CD4-positive, alpha-beta T cell (primary cell): ENCODE measurements at regions not wholly inside any gene's neighbourhood (a gene's known extent, or its start where the extent isn't known, plus 50 kb on each side); places are given as distances from the start of the nearest gene placed in this dataset.
"Not testable (repeated sequence)": the region's sequence is repeated elsewhere in the genome, so short reads cannot be mapped to it uniquely, and the experiment has no call there.

Source experiments
- ATAC-seq: fragments of 200-7000 bp; cut with Tn5 transposase; one replicate; pipeline ENCODE4 v1.10.0; 2022; ENCODE audit warnings: mild to moderate bottlenecking; ENCODE audit not compliant: poor library complexity
- CTCF ChIA-PET: fragments of 350-600 bp; sonication (Branson Sonifier 250); formaldehyde crosslinking; loops from one replicate; lab custom pipeline; 2021; ENCODE audit warnings: antibody characterized with exemption, inconsistent platforms; lab: Charles Lee
- POLR2A ChIA-PET: fragments of 350-600 bp; sonication (Branson Sonifier 250); formaldehyde crosslinking; loops from one replicate; lab custom pipeline; 2021; ENCODE audit warnings: antibody characterized with exemption, inconsistent platforms; lab: Charles Lee
- DNase-seq, 14 experiments: peaks; one replicate each; pipeline ENCODE4 v3.0.0-alpha.2; 2013 to 2020; ENCODE audit warnings: mixed read lengths in 2 of 14
- H3K27ac ChIP-seq, 2 donors: one replicate each; pipeline versions ENCODE4 v1.5.1 to v1.7.0; 2013; ENCODE audit warnings: low read length in 2 of 2, low read depth in 1 of 2, mild to moderate bottlenecking in 1 of 2
- H3K27me3 ChIP-seq, 2 experiments: 1 replicate in 1 of 2; 2 replicates in 1 of 2; pipeline versions ENCODE4 v1.6.1 to v1.7.0; 2013; ENCODE audit warnings: low read length in 2 of 2, control low read depth in 1 of 2, mild to moderate bottlenecking in 1 of 2, moderate library complexity in 1 of 2; ENCODE audit not compliant: insufficient read depth in 2 of 2, control insufficient read depth in 1 of 2
- H3K36me3 ChIP-seq: one replicate; pipeline ENCODE4 v1.6.1; 2013; ENCODE audit warnings: low read length, control low read depth; ENCODE audit not compliant: insufficient read depth
- H3K4me1 ChIP-seq: one replicate; pipeline ENCODE4 v1.6.1; 2013; ENCODE audit warnings: low read length, control low read depth; ENCODE audit not compliant: insufficient read depth
- H3K4me3 ChIP-seq: one replicate; pipeline ENCODE4 v1.5.1; 2013; ENCODE audit warnings: mild to moderate bottlenecking, low read length, moderate library complexity
- H3K9me3 ChIP-seq, 2 experiments: 1 replicate in 1 of 2; 2 replicates in 1 of 2; pipeline versions ENCODE4 v1.6.1 to v1.7.0; 2013; ENCODE audit warnings: low read length in 2 of 2, mild to moderate bottlenecking in 2 of 2, control low read depth in 1 of 2, moderate library complexity in 1 of 2; ENCODE audit not compliant: control insufficient read depth in 1 of 2, insufficient read depth in 1 of 2
- H3K27ac Mint-ChIP-seq: one replicate; pipeline ENCODE4 v1.8.0; 2020; ENCODE audit warnings: mixed read lengths
- H3K27me3 Mint-ChIP-seq: one replicate; pipeline ENCODE4 v1.8.0; 2021; ENCODE audit warnings: mixed read lengths
- H3K36me3 Mint-ChIP-seq: one replicate; pipeline ENCODE4 v1.8.0; 2021; ENCODE audit warnings: low read depth, mixed read lengths
- H3K4me1 Mint-ChIP-seq: one replicate; pipeline ENCODE4 v1.8.0; 2021; ENCODE audit warnings: low read depth, mixed read lengths
- H3K4me3 Mint-ChIP-seq: one replicate; pipeline ENCODE4 v1.8.0; 2020; ENCODE audit warnings: mild to moderate bottlenecking, mixed read lengths
- H3K9me3 Mint-ChIP-seq: one replicate; pipeline ENCODE4 v1.8.0; 2020; ENCODE audit warnings: mixed read lengths
- intact Hi-C, 2 experiments: fragments of 100-400 bp; cut with DNase I in 1 of 2; cut with micrococcal nuclease in 1 of 2; formaldehyde crosslinking; loops; one replicate each; pipeline versions ENCODE4 v1.15.1 to v1.9.0; 2023 to 2025; cut with DNase I, micrococcal nuclease
- TF ChIP-seq, protein P1 (sequence below): fragments of 200-600 bp; IDR thresholded peaks from one replicate; pipeline ENCODE4 v1.8.0; 2022; ENCODE audit warnings: antibody characterized with exemption, mild to moderate bottlenecking

DNA sequence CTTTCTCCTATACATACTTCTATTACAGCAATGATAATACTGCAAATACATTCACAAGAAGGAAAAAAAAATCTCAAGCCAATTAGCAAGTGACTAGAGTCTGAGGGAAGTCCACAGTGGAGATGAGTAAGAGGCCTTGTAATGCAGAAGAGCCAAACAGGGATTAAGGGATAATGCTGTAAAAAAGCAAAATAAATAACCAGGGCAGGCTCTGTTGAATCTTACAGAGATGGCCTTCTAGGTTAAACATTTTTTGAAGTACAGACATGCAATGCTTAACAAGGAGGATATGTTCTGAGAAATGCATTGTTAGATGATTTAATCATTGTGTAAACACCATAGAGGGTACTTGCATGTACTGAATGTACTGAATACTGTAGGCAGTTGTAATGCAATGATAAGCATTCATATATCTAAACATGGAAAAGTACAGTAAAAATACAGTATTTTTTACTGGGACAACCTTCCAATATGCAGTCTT is 122.1 kb upstream of the RMDN2 start:
- ChIA-PET POLR2A (no interaction called here), CTCF (interaction anchor here (0.6 kb wide), 1 partner anchor 352 kb away, joined by 3 read pairs; no protein-coding TSS in a partner anchor)
- H3K36me3 Mint-ChIP-seq: no peaks in the 10 kb centered on the region
- TF ChIP-seq, protein P1, sequence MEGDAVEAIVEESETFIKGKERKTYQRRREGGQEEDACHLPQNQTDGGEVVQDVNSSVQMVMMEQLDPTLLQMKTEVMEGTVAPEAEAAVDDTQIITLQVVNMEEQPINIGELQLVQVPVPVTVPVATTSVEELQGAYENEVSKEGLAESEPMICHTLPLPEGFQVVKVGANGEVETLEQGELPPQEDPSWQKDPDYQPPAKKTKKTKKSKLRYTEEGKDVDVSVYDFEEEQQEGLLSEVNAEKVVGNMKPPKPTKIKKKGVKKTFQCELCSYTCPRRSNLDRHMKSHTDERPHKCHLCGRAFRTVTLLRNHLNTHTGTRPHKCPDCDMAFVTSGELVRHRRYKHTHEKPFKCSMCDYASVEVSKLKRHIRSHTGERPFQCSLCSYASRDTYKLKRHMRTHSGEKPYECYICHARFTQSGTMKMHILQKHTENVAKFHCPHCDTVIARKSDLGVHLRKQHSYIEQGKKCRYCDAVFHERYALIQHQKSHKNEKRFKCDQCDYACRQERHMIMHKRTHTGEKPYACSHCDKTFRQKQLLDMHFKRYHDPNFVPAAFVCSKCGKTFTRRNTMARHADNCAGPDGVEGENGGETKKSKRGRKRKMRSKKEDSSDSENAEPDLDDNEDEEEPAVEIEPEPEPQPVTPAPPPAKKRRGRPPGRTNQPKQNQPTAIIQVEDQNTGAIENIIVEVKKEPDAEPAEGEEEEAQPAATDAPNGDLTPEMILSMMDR: no peak
- H3K4me3 Mint-ChIP-seq: no peak overlapping the region
- H3K9me3 Mint-ChIP-seq: no peaks in the 10 kb centered on the region
- Histone ChIP-seq H3K36me3 (no peaks in the 10 kb centered on the region), H3K4me1 (no peaks in the 10 kb centered on the region), H3K27me3 (no peaks in the 10 kb centered on the region), H3K27ac (no peak overlapping the region), H3K4me3 (no peak overlapping the region), H3K9me3 (no peaks in the 10 kb centered on the region)
- DNase-seq: no peak
- ATAC-seq: no peak
- intact Hi-C loops: no loop called here
- no peak overlapping the region for H3K27ac Mint-ChIP-seq
- no peaks in the 10 kb centered on the region for H3K4me1 Mint-ChIP-seq
- H3K27me3 Mint-ChIP-seq: no peaks in the 10 kb centered on the region

DNA sequence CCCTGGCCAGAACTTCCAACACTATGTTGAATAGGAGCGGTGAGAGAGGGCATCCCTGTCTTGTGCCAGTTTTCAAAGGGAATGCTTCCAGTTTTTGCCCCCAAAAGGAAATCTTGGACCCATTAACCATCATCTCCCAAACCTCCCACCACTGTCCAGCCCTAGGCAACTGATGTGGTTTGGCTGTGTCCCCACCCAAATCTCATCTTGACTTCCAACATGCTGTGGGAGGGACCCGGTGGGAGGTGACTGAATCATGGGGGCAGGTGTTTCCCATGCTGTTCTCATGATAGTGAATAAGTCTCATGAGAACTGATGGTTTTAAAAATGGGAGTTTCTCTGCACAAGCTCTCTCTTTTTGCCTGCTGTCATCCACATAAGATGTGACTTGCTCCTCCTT is 119.1 kb upstream of the RMDN2 start:
- CTCF ChIA-PET, H3K9me3 ChIP-seq, POLR2A ChIA-PET, H3K27me3 ChIP-seq, H3K4me1 Mint-ChIP-seq, H3K36me3 ChIP-seq, intact Hi-C loops, H3K9me3 Mint-ChIP-seq, H3K4me3 Mint-ChIP-seq, H3K36me3 Mint-ChIP-seq, H3K4me3 ChIP-seq, DNase-seq, H3K27ac ChIP-seq, ATAC-seq, H3K27me3 Mint-ChIP-seq, H3K27ac Mint-ChIP-seq, H3K4me1 ChIP-seq: not testable (repeated sequence)

DNA sequence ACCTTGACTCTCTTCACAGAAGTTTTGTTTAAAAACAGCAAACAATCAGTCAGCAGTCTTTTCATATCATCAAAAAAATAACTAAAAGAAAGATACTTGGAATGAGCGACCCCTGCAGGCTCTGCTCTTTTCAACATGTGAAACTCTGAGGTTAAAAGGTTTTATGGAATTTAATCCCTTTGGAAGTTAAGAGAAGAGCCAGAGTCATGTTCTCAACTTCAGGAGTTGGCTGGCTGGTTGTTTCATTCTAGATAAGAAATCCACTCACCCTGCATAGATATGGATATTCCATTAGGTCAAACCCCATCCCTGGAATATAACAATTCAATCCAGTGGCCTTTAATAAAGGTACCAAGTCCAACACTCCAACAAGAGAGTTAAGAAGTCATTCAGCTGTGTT is 115.6 kb upstream of the RMDN2 start:
- Mint-ChIP-seq H3K4me3 (no peak overlapping the region), H3K36me3 (no peaks in the 10 kb centered on the region), H3K27me3 (no peaks in the 10 kb centered on the region), H3K9me3 (peaks cover 3% of the 10 kb centered on the region), H3K4me1 (peaks cover 6% of the 10 kb centered on the region), H3K27ac (no peak overlapping the region)
- H3K27ac ChIP-seq: no peak overlapping the region
- ATAC-seq: no peak
- H3K36me3 ChIP-seq: no peaks in the 10 kb centered on the region
- H3K9me3 ChIP-seq: no peaks in the 10 kb centered on the region
- DNase-seq: peak in 4 of 14 experiments; percentile 23 to 35 (median 29)
- no peaks in the 10 kb centered on the region for H3K4me1 ChIP-seq
- H3K27me3 ChIP-seq: no peaks in the 10 kb centered on the region
- CTCF ChIA-PET: no interaction called here
- no peak overlapping the region for H3K4me3 ChIP-seq
- TF ChIP-seq, protein P1: no peak
- POLR2A ChIA-PET: interaction anchor here (1.3 kb wide), 1 partner anchor 394 kb away, joined by 4 read pairs; no protein-coding TSS in a partner anchor
- intact Hi-C loops: no loop called here

DNA sequence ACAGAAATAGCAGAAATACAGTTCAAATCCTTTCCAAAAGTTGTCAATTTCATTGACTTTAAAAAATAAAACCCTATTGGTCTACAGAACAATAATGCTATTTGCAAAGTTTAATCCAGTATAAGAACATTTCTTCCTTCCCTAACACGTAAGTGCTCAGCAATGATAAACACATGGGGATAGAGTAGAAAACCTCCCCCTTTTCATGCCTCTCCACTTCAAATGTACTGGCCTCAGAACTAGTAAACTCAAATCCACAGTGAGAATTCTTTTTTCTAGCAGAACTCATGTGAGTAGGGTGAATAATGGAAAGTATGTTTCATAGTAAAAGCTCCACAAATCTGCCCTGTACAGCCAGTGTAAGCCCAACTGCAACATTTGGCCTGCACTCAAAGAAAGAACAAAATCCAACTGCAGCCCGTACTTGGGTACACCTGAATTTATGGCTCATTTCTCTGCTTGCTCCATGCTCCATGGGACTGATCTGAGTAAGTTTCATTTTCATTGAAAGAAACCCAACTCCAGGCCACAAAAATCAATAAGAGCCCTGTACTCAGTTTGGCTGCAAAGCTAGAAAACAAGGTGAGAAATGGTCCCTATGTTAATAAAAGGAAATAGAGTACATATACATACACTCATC is 115.0 kb upstream of the RMDN2 start:
- ChIA-PET CTCF (no interaction called here), POLR2A (interaction anchor here (1.3 kb wide), 1 partner anchor 395 kb away, joined by 4 read pairs; no protein-coding TSS in a partner anchor)
- TF ChIP-seq, protein P1: no peak
- H3K4me3 Mint-ChIP-seq: no peak overlapping the region
- Histone ChIP-seq H3K4me1 (no peaks in the 10 kb centered on the region), H3K27me3 (no peaks in the 10 kb centered on the region), H3K9me3 (no peaks in the 10 kb centered on the region), H3K4me3 (no peak overlapping the region), H3K27ac (no peak overlapping the region), H3K36me3 (no peaks in the 10 kb centered on the region)
- intact Hi-C loops: no loop called here
- H3K36me3 Mint-ChIP-seq: no peaks in the 10 kb centered on the region
- ATAC-seq (no peak), DNase-seq (no peak)
- H3K27ac Mint-ChIP-seq: no peak overlapping the region
- peaks cover 6% of the 10 kb centered on the region for H3K4me1 Mint-ChIP-seq
- H3K9me3 Mint-ChIP-seq: peaks cover 3% of the 10 kb centered on the region
- no peaks in the 10 kb centered on the region for H3K27me3 Mint-ChIP-seq
